Smooth muscle cell (in vitro differentiated cells): ENCODE measurements at regions not wholly inside any gene's neighbourhood (a gene's known extent, or its start where the extent isn't known, plus 50 kb on each side); places are given as distances from the start of the nearest gene placed in this dataset.

Experiments
- DNase-seq: peaks from one replicate; lab custom pipeline; 2025; ENCODE audit not compliant: unreplicated experiment; lab: John Stamatoyannopoulos, UW
- H2AFZ ChIP-seq: fragments of 200-600 bp; sonication (generic); 2 replicates; pipeline ENCODE4 v1.6.0; 2016; ENCODE audit warnings: antibody characterized with exemption, low read depth, mild to moderate bottlenecking
- H3F3A ChIP-seq: fragments of 200-600 bp; sonication (generic); 2 replicates; pipeline ENCODE4 v1.6.0; 2017; ENCODE audit warnings: antibody characterized with exemption, low read depth
- H3K27ac ChIP-seq: fragments of 200-600 bp; sonication (generic); 2 replicates; pipeline ENCODE4 v1.5.1; 2016; ENCODE audit warnings: low read depth, mild to moderate bottlenecking
- H3K27me3 ChIP-seq: fragments of 200-600 bp; sonication (generic); 2 replicates; pipeline ENCODE4 v1.6.1; 2016; ENCODE audit warnings: low read depth, mild to moderate bottlenecking
- H3K36me3 ChIP-seq: fragments of 200-600 bp; sonication (generic); 2 replicates; pipeline ENCODE4 v1.5.1; 2016; ENCODE audit warnings: low read depth
- H3K4me1 ChIP-seq: fragments of 200-600 bp; sonication (generic); 2 replicates; pipeline ENCODE4 v1.5.1; 2016; ENCODE audit warnings: low read depth
- H3K4me2 ChIP-seq: fragments of 200-600 bp; sonication (generic); 2 replicates; pipeline ENCODE4 v1.6.0; 2016; ENCODE audit warnings: mild to moderate bottlenecking
- H3K4me3 ChIP-seq: fragments of 200-600 bp; sonication (generic); 2 replicates; pipeline ENCODE4 v1.5.1; 2016; ENCODE audit warnings: mild to moderate bottlenecking
- H3K79me2 ChIP-seq: fragments of 200-600 bp; sonication (generic); 2 replicates; pipeline ENCODE4 v1.6.0; 2016; ENCODE audit warnings: low read depth, mild to moderate bottlenecking
- H3K9ac ChIP-seq: fragments of 200-600 bp; sonication (generic); 2 replicates; pipeline ENCODE4 v1.6.0; 2016; ENCODE audit warnings: low read depth
- H3K9me3 ChIP-seq: fragments of 200-600 bp; sonication (generic); replicated peaks from 2 replicates; pipeline ENCODE4 v1.5.1; 2016; ENCODE audit warnings: low read depth
- H4K20me1 ChIP-seq: fragments of 200-600 bp; sonication (generic); 2 replicates; pipeline ENCODE4 v1.6.0; 2016; ENCODE audit warnings: low read depth
- CTCF ChIP-seq: fragments of 200-600 bp; sonication (generic); IDR thresholded peaks from 2 replicates; pipeline ENCODE4 v1.5.1; 2017; ENCODE audit warnings: borderline replicate concordance, mild to moderate bottlenecking, antibody characterized with exemption; ENCODE audit not compliant: insufficient read depth, poor library complexity, severe bottlenecking
- WGBS: methylation state at CpG from one replicate; pipeline ENCODE4 v1.1.7; 2016; ENCODE audit warnings: low lambda C conversion rate; 5-methylcytosine and 5-hydroxymethylcytosine counted together

GRCh38 chr1:38263438-38263837 lies 216.8 kb upstream of the POU3F1 start:
- no peak overlapping the region for H2AFZ ChIP-seq
- no peaks in the 10 kb centered on the region for H3K4me1 ChIP-seq
- DNase-seq, result no peak
- no peak for TF ChIP-seq CTCF
- peaks cover 28% of the 10 kb centered on the region for H3K27me3 ChIP-seq
- no peaks in the 10 kb centered on the region for H3F3A ChIP-seq
- H3K36me3 ChIP-seq, result no peaks in the 10 kb centered on the region
- no peak overlapping the region for H3K4me3 ChIP-seq
- no peak overlapping the region for H3K4me2 ChIP-seq
- no peaks in the 10 kb centered on the region for H4K20me1 ChIP-seq
- no peaks in the 10 kb centered on the region for H3K9me3 ChIP-seq
- no peak overlapping the region for H3K9ac ChIP-seq
- WGBS, result 85% methylated on average over 4 of the region's 4 CpGs
- no peak overlapping the region for H3K27ac ChIP-seq
- H3K79me2 ChIP-seq, result no peaks in the 10 kb centered on the region

- no peak for TF ChIP-seq CTCF
- H3K4me3 ChIP-seq, result no peak overlapping the region
- H3K27ac ChIP-seq, result no peak overlapping the region
- no peak overlapping the region for H2AFZ ChIP-seq
- H4K20me1 ChIP-seq, result no peaks in the 10 kb centered on the region
- H3K9me3 ChIP-seq, result no peaks in the 10 kb centered on the region
- no peaks in the 10 kb centered on the region for H3K79me2 ChIP-seq
- H3F3A ChIP-seq, result no peaks in the 10 kb centered on the region
- H3K4me2 ChIP-seq, result no peak overlapping the region
- H3K4me1 ChIP-seq, result no peaks in the 10 kb centered on the region
- no peaks in the 10 kb centered on the region for H3K36me3 ChIP-seq
- DNase-seq, result no peak
- peaks cover 19% of the 10 kb centered on the region for H3K27me3 ChIP-seq
- 77% methylated on average over 4 of the region's 4 CpGs for WGBS
- no peak overlapping the region for H3K9ac ChIP-seq
These were observed 215.0 kb upstream of the POU3F1 start for GRCh38 chr1:38261574-38261973.

GRCh38 chr1:38258085-38258627 lies 211.6 kb upstream of the POU3F1 start:
- WGBS, result 91% methylated on average over 16 of the region's 16 CpGs
- Histone ChIP-seq H2AFZ (no peak overlapping the region), H3F3A (no peaks in the 10 kb centered on the region), H3K4me1 (no peaks in the 10 kb centered on the region), H3K36me3 (no peaks in the 10 kb centered on the region), H3K4me3 (no peak overlapping the region), H3K4me2 (no peak overlapping the region), H3K27ac (no peak overlapping the region), H3K79me2 (no peaks in the 10 kb centered on the region), H4K20me1 (no peaks in the 10 kb centered on the region), H3K27me3 (peaks cover 14% of the 10 kb centered on the region), H3K9me3 (no peaks in the 10 kb centered on the region), H3K9ac (no peak overlapping the region)
- no peak for TF ChIP-seq CTCF
- DNase-seq, result no peak

- Histone ChIP-seq H3K9me3 (no peaks in the 10 kb centered on the region), H3F3A (no peaks in the 10 kb centered on the region), H3K79me2 (no peaks in the 10 kb centered on the region), H3K4me3 (no peak overlapping the region), H4K20me1 (no peaks in the 10 kb centered on the region), H2AFZ (no peak overlapping the region), H3K9ac (no peak overlapping the region), H3K27ac (no peak overlapping the region), H3K4me2 (no peak overlapping the region), H3K27me3 (peaks cover 14% of the 10 kb centered on the region), H3K4me1 (no peaks in the 10 kb centered on the region), H3K36me3 (no peaks in the 10 kb centered on the region)
- DNase-seq, result no peak
- 72% methylated on average over 6 of the region's 6 CpGs for WGBS
- TF ChIP-seq CTCF, result no peak
These were observed 210.8 kb upstream of the POU3F1 start for GRCh38 chr1:38257374-38257773.
